NCI-H2196 treated with DMSO at 0.1 percent for 48 hours (cell line): ENCODE measurements at regions not wholly inside any gene's neighbourhood (a gene's known extent, or its start where the extent isn't known, plus 50 kb on each side); places are given as distances from the start of the nearest gene placed in this dataset.

Experiments used
- DNase-seq: peaks from one replicate; lab custom pipeline; 2025; ENCODE audit not compliant: unreplicated experiment; lab: John Stamatoyannopoulos, UW

GRCh38 chr1:9179463-9180110 is 50.7 kb upstream of the GPR157 start:
- DNase-seq = no peak

- no peak for DNase-seq
Observed at GRCh38 chr1:9180111-9180819, 51.4 kb upstream of the GPR157 start.

- peak; percentile 22 for DNase-seq
Observed at GRCh38 chr1:9181176-9181906, 52.4 kb upstream of the GPR157 start.

- DNase-seq = no peak
Observed at GRCh38 chr1:9181990-9182783, 52.4 kb upstream of the H6PD start.

GRCh38 chr1:9182784-9183257 is 51.8 kb upstream of the H6PD start:
- DNase-seq = no peak

GRCh38 chr1:9183441-9183840 is 51.1 kb upstream of the H6PD start:
- no peak for DNase-seq

- DNase-seq = no peak
Observed at GRCh38 chr1:9183898-9184297, 50.7 kb upstream of the H6PD start.

GRCh38 chr1:9184749-9185148 is 49.8 kb upstream of the H6PD start:
- DNase-seq = no peak
